T47D (cell line): ENCODE measurements at regions not wholly inside any gene's neighbourhood (a gene's known extent, or its start where the extent isn't known, plus 50 kb on each side); places are given as distances from the start of the nearest gene placed in this dataset.

Experiments used
- DNase-seq, 2 experiments: peaks; one replicate each; pipeline versions ENCODE4 v3.0.0 to v3.0.0-alpha.2; 2011 to 2012; ENCODE audit warnings: low read depth in 1 of 2, low spot score in 1 of 2
- JUND ChIP-seq: IDR thresholded peaks from 2 replicates; pipeline ENCODE4 v1.6.1; 2012; ENCODE audit warnings: low read depth
- in situ Hi-C: cut with HindIII; loops from 2 replicates; pipeline ENCODE4 v1.10.0; 2016; ENCODE audit warnings: low sequenced_read_pairs, low pct_unique_long_range_greater_than_20kb

- in situ Hi-C loops, result no loop called here
- no peak for TF ChIP-seq JUND
- no peak for DNase-seq
Measured at GRCh38 chr11:116481126-116481675, 291.6 kb downstream of the BUD13 start.

- DNase-seq, result no peak
Measured at GRCh38 chr11:116478669-116479668, 293.8 kb downstream of the BUD13 start.

GRCh38 chr11:116478205-116478604 lies 294.6 kb downstream of the BUD13 start:
- in situ Hi-C loops, result no loop called here
- no peak for TF ChIP-seq JUND
- DNase-seq, result no peak

More at GRCh38 chr11:116478669-116479668, 293.8 kb downstream of the BUD13 start:
- no peak for TF ChIP-seq JUND
- in situ Hi-C loops, result no loop called here

GRCh38 chr11:116473790-116474346 lies 298.9 kb downstream of the BUD13 start:
- no peak for TF ChIP-seq JUND
- in situ Hi-C loops, result no loop called here
- DNase-seq, result no peak

GRCh38 chr11:116473206-116473769 lies 299.5 kb downstream of the BUD13 start:
- in situ Hi-C loops, result no loop called here
- DNase-seq, result no peak
- TF ChIP-seq JUND, result no peak

- no peak for DNase-seq
- in situ Hi-C loops, result no loop called here
- no peak for TF ChIP-seq JUND
Measured at GRCh38 chr11:116472651-116473050, 300.1 kb downstream of the BUD13 start.

- in situ Hi-C loops, result no loop called here
- no peak for DNase-seq
- TF ChIP-seq JUND, result no peak
Measured at GRCh38 chr11:116471608-116472256, 301.1 kb downstream of the BUD13 start.

- no peak for DNase-seq
- in situ Hi-C loops, result no loop called here
- no peak for TF ChIP-seq JUND
Measured at GRCh38 chr11:116468699-116469098, 304.1 kb downstream of the BUD13 start.

GRCh38 chr11:116467823-116468222 lies 305.0 kb downstream of the BUD13 start:
- in situ Hi-C loops, result no loop called here
- TF ChIP-seq JUND, result no peak
- no peak for DNase-seq

- in situ Hi-C loops, result no loop called here
- no peak for TF ChIP-seq JUND
- no peak for DNase-seq
Measured at GRCh38 chr11:116466801-116467200, 306.0 kb downstream of the BUD13 start.

GRCh38 chr11:116466191-116466590 lies 306.6 kb downstream of the BUD13 start:
- no peak for TF ChIP-seq JUND
- DNase-seq, result no peak
- in situ Hi-C loops, result no loop called here

- in situ Hi-C loops, result no loop called here
- no peak for DNase-seq
Measured at GRCh38 chr11:116465056-116465455, 307.7 kb downstream of the BUD13 start.

More at GRCh38 chr11:116465056-116465455, 307.7 kb downstream of the BUD13 start:
- TF ChIP-seq JUND, result no peak
